GM10248 (cell line): ENCODE measurements at regions not wholly inside any gene's neighbourhood (a gene's known extent, or its start where the extent isn't known, plus 50 kb on each side); places are given as distances from the start of the nearest gene placed in this dataset.

Source experiments
- CTCF ChIA-PET: fragments of 300-600 bp; sonication (Branson Sonifier 250); formaldehyde crosslinking; extraction: SDS; loops from one replicate; lab custom pipeline; 2021; ENCODE audit warnings: antibody characterized with exemption; lab: Yijun Ruan, JAX
- POLR2A ChIA-PET: fragments of 350-650 bp; sonication (Branson Sonifier 250); formaldehyde crosslinking; extraction: SDS; loops from one replicate; lab custom pipeline; 2020; ENCODE audit warnings: antibody characterized with exemption; lab: Yijun Ruan, JAX
- DNase-seq: peaks from one replicate; pipeline ENCODE4 v3.0.0; 2012; ENCODE audit errors: extremely low spot score
- CTCF ChIP-seq: IDR thresholded peaks from 2 replicates; pipeline ENCODE4 v1.5.1; 2012; ENCODE audit warnings: mild to moderate bottlenecking, low read depth; ENCODE audit errors: extremely low read depth, missing control alignments, control extremely low read depth

- DNase-seq = no peak
- CTCF ChIA-PET = no interaction called here
- no peak for TF ChIP-seq CTCF
- POLR2A ChIA-PET = no interaction called here
Measured at GRCh38 chr14:101221549-101222160, 318.1 kb upstream of the RTL1 start.

- ChIA-PET POLR2A (no interaction called here), CTCF (no interaction called here)
- no peak for TF ChIP-seq CTCF
- DNase-seq = no peak
Measured at GRCh38 chr14:101222362-101223070, 319.0 kb upstream of the RTL1 start.

GRCh38 chr14:101223127-101223526 is 319.6 kb upstream of the RTL1 start:
- TF ChIP-seq CTCF = no peak
- CTCF ChIA-PET = no interaction called here

GRCh38 chr14:101223561-101224162 is 320.1 kb upstream of the RTL1 start:
- CTCF ChIA-PET = interaction anchor here (1.2 kb wide), 1 partner anchor 56 kb away, joined by 3 read pairs; no protein-coding TSS in a partner anchor
- POLR2A ChIA-PET = no interaction called here
- DNase-seq = no peak
- TF ChIP-seq CTCF = no peak

More at GRCh38 chr14:101223127-101223526, 319.6 kb upstream of the RTL1 start:
- POLR2A ChIA-PET = no interaction called here
- no peak for DNase-seq

GRCh38 chr14:101224356-101225156 is 321.0 kb upstream of the RTL1 start:
- ChIA-PET POLR2A (no interaction called here), CTCF (interaction anchor here (1.2 kb wide), 1 partner anchor 57 kb away, joined by 3 read pairs; no protein-coding TSS in a partner anchor)
- no peak for DNase-seq
- no peak for TF ChIP-seq CTCF
